ENCODE measurements at regions not wholly inside any gene's neighbourhood (a gene's known extent, or its start where the extent isn't known, plus 50 kb on each side); places are given as distances from the start of the nearest gene placed in this dataset.

- Histone ChIP-seq H3K27me3 (no peaks in the 10 kb centered on the region), H3K4me1 (no peaks in the 10 kb centered on the region), H3K36me3 (no peaks in the 10 kb centered on the region), H3K4me3 (no peak overlapping the region), H3K9me3 (no peaks in the 10 kb centered on the region), H3K27ac (no peak overlapping the region)
- TF ChIP-seq, protein P1, sequence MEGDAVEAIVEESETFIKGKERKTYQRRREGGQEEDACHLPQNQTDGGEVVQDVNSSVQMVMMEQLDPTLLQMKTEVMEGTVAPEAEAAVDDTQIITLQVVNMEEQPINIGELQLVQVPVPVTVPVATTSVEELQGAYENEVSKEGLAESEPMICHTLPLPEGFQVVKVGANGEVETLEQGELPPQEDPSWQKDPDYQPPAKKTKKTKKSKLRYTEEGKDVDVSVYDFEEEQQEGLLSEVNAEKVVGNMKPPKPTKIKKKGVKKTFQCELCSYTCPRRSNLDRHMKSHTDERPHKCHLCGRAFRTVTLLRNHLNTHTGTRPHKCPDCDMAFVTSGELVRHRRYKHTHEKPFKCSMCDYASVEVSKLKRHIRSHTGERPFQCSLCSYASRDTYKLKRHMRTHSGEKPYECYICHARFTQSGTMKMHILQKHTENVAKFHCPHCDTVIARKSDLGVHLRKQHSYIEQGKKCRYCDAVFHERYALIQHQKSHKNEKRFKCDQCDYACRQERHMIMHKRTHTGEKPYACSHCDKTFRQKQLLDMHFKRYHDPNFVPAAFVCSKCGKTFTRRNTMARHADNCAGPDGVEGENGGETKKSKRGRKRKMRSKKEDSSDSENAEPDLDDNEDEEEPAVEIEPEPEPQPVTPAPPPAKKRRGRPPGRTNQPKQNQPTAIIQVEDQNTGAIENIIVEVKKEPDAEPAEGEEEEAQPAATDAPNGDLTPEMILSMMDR (IDR thresholded peaks at IDR 0.05), result no peak
- DNase-seq, result no peak
- intact Hi-C loops (cut with DNase I), result no loop called here
- ATAC-seq, result no peak
Observed at GRCh38 chr4:59380841-59381366, 1819.2 kb upstream of the ADGRL3 start.

GRCh38 chr4:59381591-59381990 lies 1818.5 kb upstream of the ADGRL3 start:
- H3K36me3 ChIP-seq, result no peaks in the 10 kb centered on the region
- DNase-seq, result no peak
- no peaks in the 10 kb centered on the region for H3K9me3 ChIP-seq
- TF ChIP-seq, protein P1 (IDR thresholded peaks at IDR 0.05), result no peak
- H3K27me3 ChIP-seq, result no peaks in the 10 kb centered on the region
- ATAC-seq, result no peak
- intact Hi-C loops (cut with DNase I), result no loop called here
- no peak overlapping the region for H3K4me3 ChIP-seq
- H3K27ac ChIP-seq, result no peak overlapping the region
- no peaks in the 10 kb centered on the region for H3K4me1 ChIP-seq

- H3K4me3 ChIP-seq, result no peak overlapping the region
- ATAC-seq, result no peak
- intact Hi-C loops (cut with DNase I), result no loop called here
- no peak overlapping the region for H3K27ac ChIP-seq
- TF ChIP-seq, protein P1 (IDR thresholded peaks at IDR 0.05), result no peak
- no peaks in the 10 kb centered on the region for H3K36me3 ChIP-seq
- no peaks in the 10 kb centered on the region for H3K27me3 ChIP-seq
- no peaks in the 10 kb centered on the region for H3K4me1 ChIP-seq
- no peaks in the 10 kb centered on the region for H3K9me3 ChIP-seq
- no peak for DNase-seq
Observed at GRCh38 chr4:59387759-59388758, 1812.1 kb upstream of the ADGRL3 start.

- no peak for DNase-seq
Observed at GRCh38 chr4:59393780-59394179, 1806.3 kb upstream of the ADGRL3 start.

DNA sequence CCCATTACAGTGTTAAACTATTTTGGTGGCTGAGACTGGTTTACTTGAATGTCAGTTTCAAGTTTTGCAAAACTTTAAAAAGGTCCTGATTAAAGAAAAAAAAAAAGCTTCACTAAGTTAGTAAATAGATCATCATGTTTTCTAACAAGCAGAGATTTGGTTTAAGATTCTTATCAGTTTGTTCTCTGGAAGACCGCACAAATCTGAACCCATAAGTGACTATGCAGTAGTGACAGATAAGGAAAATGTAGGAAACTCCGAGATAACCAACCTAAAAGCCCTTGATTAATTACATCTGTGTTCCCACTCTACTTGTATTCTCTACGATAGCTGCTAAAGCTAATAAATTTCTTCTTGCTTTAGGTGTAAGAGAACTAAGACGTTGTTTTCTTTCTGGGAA lies 1799.8 kb upstream of the ADGRL3 start:
- H3K36me3 ChIP-seq, result no peaks in the 10 kb centered on the region
- no peaks in the 10 kb centered on the region for H3K4me1 ChIP-seq
- TF ChIP-seq, protein P1 (IDR thresholded peaks at IDR 0.05), result no peak
- intact Hi-C loops (cut with DNase I), result no loop called here
- H3K27ac ChIP-seq, result no peak overlapping the region
- no peak for DNase-seq
- H3K4me3 ChIP-seq, result no peak overlapping the region
- H3K27me3 ChIP-seq, result no peaks in the 10 kb centered on the region
- no peak for ATAC-seq
- no peaks in the 10 kb centered on the region for H3K9me3 ChIP-seq

More at GRCh38 chr4:59393780-59394179, 1806.3 kb upstream of the ADGRL3 start:
- H3K27ac ChIP-seq, result no peak overlapping the region
- H3K9me3 ChIP-seq, result no peaks in the 10 kb centered on the region
- no peak for ATAC-seq
- H3K36me3 ChIP-seq, result no peaks in the 10 kb centered on the region
- intact Hi-C loops (cut with DNase I), result no loop called here
- TF ChIP-seq, protein P1 (IDR thresholded peaks at IDR 0.05), result no peak
- H3K4me1 ChIP-seq, result no peaks in the 10 kb centered on the region
- H3K27me3 ChIP-seq, result no peaks in the 10 kb centered on the region
- H3K4me3 ChIP-seq, result no peak overlapping the region
